Testis (tissue), 2 donors: ENCODE measurements at regions not wholly inside any gene's neighbourhood (a gene's known extent, or its start where the extent isn't known, plus 50 kb on each side); places are given as distances from the start of the nearest gene placed in this dataset.

Source experiments
- DNase-seq: peaks from one replicate; pipeline ENCODE4 v3.0.0-alpha.2; 2019
- H3K27ac ChIP-seq, 2 donors: fragments of 200-600 bp; sonication (generic); one replicate each; pipeline ENCODE4 v1.5.1; 2019
- H3K27me3 ChIP-seq: fragments of 200-600 bp; sonication (generic); one replicate; pipeline ENCODE4 v1.5.1; 2019
- H3K36me3 ChIP-seq: fragments of 200-600 bp; sonication (generic); one replicate; pipeline ENCODE4 v1.5.1; 2017; ENCODE audit warnings: low read depth; ENCODE audit errors: missing control alignments
- H3K4me1 ChIP-seq: fragments of 200-600 bp; sonication (generic); one replicate; pipeline ENCODE4 v1.5.1; 2019
- H3K4me3 ChIP-seq, 2 donors: fragments of 200-600 bp; sonication (generic); one replicate each; pipeline ENCODE4 v1.5.1; 2017 to 2019
- H3K9me3 ChIP-seq: fragments of 200-600 bp; sonication (generic); one replicate; pipeline ENCODE4 v1.5.1; 2017
- POLR2A ChIP-seq: fragments of 450-650 bp; IDR thresholded peaks from one replicate; pipeline ENCODE4 v1.6.1; 2017; ENCODE audit warnings: antibody characterized with exemption, mild to moderate bottlenecking, moderate library complexity
- WGBS, 2 donors: methylation state at CpG; one replicate each; pipeline ENCODE4 v1.1.5; 2018; 5-methylcytosine and 5-hydroxymethylcytosine counted together
- intact Hi-C: fragments of 100-400 bp; cut with DNase I; formaldehyde crosslinking; loops from one replicate; pipeline ENCODE4 v1.15.1; 2023; ENCODE audit warnings: low total_unique reads
- TF ChIP-seq, protein P1 (sequence below), 3 experiments: fragments of 450-650 bp in 2 of 3; fragments of 200-600 bp in 1 of 3; sonication (generic) in 1 of 3; IDR thresholded peaks; one replicate each; pipeline ENCODE4 v1.5.1; 2016 to 2019; ENCODE audit warnings: antibody characterized with exemption in 3 of 3, mild to moderate bottlenecking in 2 of 3, moderate library complexity in 1 of 3

- Histone ChIP-seq H3K4me1 (peaks cover 36% of the 10 kb centered on the region), H3K9me3 (no peaks in the 10 kb centered on the region), H3K27ac (peak overlapping the region; percentile 48 to 55), H3K27me3 (no peaks in the 10 kb centered on the region), H3K4me3 (no peak overlapping the region), H3K36me3 (no peaks in the 10 kb centered on the region)
- WGBS, 2 donors, result 94% methylated on average over 7 of the region's 7 CpGs
- DNase-seq, result no peak
- intact Hi-C loops, result no loop called here
- TF ChIP-seq POLR2A, result no peak
- TF ChIP-seq, protein P1, sequence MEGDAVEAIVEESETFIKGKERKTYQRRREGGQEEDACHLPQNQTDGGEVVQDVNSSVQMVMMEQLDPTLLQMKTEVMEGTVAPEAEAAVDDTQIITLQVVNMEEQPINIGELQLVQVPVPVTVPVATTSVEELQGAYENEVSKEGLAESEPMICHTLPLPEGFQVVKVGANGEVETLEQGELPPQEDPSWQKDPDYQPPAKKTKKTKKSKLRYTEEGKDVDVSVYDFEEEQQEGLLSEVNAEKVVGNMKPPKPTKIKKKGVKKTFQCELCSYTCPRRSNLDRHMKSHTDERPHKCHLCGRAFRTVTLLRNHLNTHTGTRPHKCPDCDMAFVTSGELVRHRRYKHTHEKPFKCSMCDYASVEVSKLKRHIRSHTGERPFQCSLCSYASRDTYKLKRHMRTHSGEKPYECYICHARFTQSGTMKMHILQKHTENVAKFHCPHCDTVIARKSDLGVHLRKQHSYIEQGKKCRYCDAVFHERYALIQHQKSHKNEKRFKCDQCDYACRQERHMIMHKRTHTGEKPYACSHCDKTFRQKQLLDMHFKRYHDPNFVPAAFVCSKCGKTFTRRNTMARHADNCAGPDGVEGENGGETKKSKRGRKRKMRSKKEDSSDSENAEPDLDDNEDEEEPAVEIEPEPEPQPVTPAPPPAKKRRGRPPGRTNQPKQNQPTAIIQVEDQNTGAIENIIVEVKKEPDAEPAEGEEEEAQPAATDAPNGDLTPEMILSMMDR (IDR thresholded peaks at IDR 0.05), result no peak
Measured at GRCh38 chr14:49992036-49992435, 99.2 kb downstream of the ARF6 start.

DNA sequence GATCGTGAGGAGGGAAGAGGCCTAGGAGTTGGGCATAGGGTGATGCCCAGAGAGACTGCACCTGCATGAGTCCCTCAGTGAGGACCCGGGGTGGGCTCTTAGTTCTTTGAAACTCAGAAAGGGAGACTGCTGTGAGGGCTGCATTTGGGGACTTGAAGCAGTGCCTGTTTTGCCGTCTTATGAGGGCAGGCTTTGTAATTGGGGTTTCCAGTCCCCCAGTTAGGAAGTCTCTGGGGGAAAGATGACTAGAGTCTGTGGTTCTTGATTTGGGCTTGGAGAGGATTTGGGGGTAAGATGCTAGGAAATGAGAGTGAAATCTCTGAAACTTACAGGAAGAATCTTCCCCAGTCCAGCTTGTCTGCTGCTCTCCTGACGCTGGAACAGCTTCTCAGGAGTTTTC, 99.6 kb downstream of the ARF6 start:
- DNase-seq, result no peak
- Histone ChIP-seq H3K36me3 (no peaks in the 10 kb centered on the region), H3K4me1 (peaks cover 33% of the 10 kb centered on the region), H3K27ac (peak overlapping the region; percentile 48 to 55), H3K27me3 (no peaks in the 10 kb centered on the region), H3K9me3 (no peaks in the 10 kb centered on the region), H3K4me3 (no peak overlapping the region)
- 64 to 67% methylated on average over 4 of the region's 4 CpGs for WGBS, 2 donors
- intact Hi-C loops, result no loop called here
- TF ChIP-seq, protein P1 (IDR thresholded peaks at IDR 0.05), result no peak
- no peak for TF ChIP-seq POLR2A

- DNase-seq, result peak; percentile 80
- Histone ChIP-seq H3K4me1 (peaks cover 29% of the 10 kb centered on the region), H3K27me3 (no peaks in the 10 kb centered on the region), H3K36me3 (no peaks in the 10 kb centered on the region), H3K9me3 (no peaks in the 10 kb centered on the region), H3K4me3 (no peak overlapping the region), H3K27ac (peak overlapping the region; percentile 48 to 55)
- intact Hi-C loops, result no loop called here
- TF ChIP-seq POLR2A, result no peak
- TF ChIP-seq, protein P1 (IDR thresholded peaks at IDR 0.05), result no peak
- 40 to 46% methylated on average over 7 of the region's 7 CpGs for WGBS, 2 donors
Measured at GRCh38 chr14:49992901-49993339, 100.0 kb downstream of the ARF6 start.

- no peak overlapping the region for H3K4me3 ChIP-seq
- no peaks in the 10 kb centered on the region for H3K9me3 ChIP-seq
- intact Hi-C loops, result no loop called here
- peaks cover 22% of the 10 kb centered on the region for H3K4me1 ChIP-seq
- peak overlapping the region in 1 of 2 donors; percentile 48 for H3K27ac ChIP-seq
- DNase-seq, result no peak
- TF ChIP-seq, protein P1 (IDR thresholded peaks at IDR 0.05), result no peak
- no peak for TF ChIP-seq POLR2A
- no peaks in the 10 kb centered on the region for H3K36me3 ChIP-seq
- WGBS, 2 donors, result 92% methylated on average over 9 of the region's 9 CpGs
- no peaks in the 10 kb centered on the region for H3K27me3 ChIP-seq
Measured at GRCh38 chr14:49993565-49993964, 100.7 kb downstream of the ARF6 start.

GRCh38 chr14:49994951-49995561, 102.2 kb downstream of the ARF6 start:
- H3K4me3 ChIP-seq, result no peak overlapping the region
- no peaks in the 10 kb centered on the region for H3K27me3 ChIP-seq
- WGBS, 2 donors, result 58 to 83% methylated on average over 9 of the region's 9 CpGs
- intact Hi-C loops, result no loop called here
- no peak overlapping the region for H3K27ac ChIP-seq
- TF ChIP-seq POLR2A, result no peak
- TF ChIP-seq, protein P1 (IDR thresholded peaks at IDR 0.05), result no peak
- peaks cover 30% of the 10 kb centered on the region for H3K4me1 ChIP-seq
- H3K9me3 ChIP-seq, result no peaks in the 10 kb centered on the region
- no peaks in the 10 kb centered on the region for H3K36me3 ChIP-seq
- DNase-seq, result no peak
